ENCODE measurements at regions not wholly inside any gene's neighbourhood (a gene's known extent, or its start where the extent isn't known, plus 50 kb on each side); places are given as distances from the start of the nearest gene placed in this dataset.

- TF ChIP-seq POLR2A (IDR thresholded peaks at IDR 0.05; ENCODE audit: low read length) (no peak), GATA1 (IDR thresholded peaks at IDR 0.05; ENCODE audit: low read depth, low read length) (no peak)
These were observed 202.6 kb upstream of the ALG10B start for GRCh38 chr12:38113991-38114390.

All from erythroblast (primary cell).